Bronchial epithelial cell (primary cell): ENCODE measurements at regions not wholly inside any gene's neighbourhood (a gene's known extent, or its start where the extent isn't known, plus 50 kb on each side); places are given as distances from the start of the nearest gene placed in this dataset.

ENCODE experiments used
- DNase-seq: peaks from one replicate; pipeline ENCODE4 v3.0.0-alpha.2; 2010; ENCODE audit warnings: low read depth
- FAIRE-seq: peaks from 2 replicates; lab custom pipeline; 2011; peaks lifted over from hg19 to GRCh38; lab: Jason Lieb, UNC
- H3K27me3 ChIP-seq: 2 replicates; pipeline ENCODE4 v1.5.1; 2011; ENCODE audit warnings: low read length; ENCODE audit not compliant: control insufficient read depth, insufficient read depth
- H3K36me3 ChIP-seq: 2 replicates; pipeline ENCODE4 v1.5.1; 2011; ENCODE audit warnings: low read length; ENCODE audit not compliant: control insufficient read depth, insufficient read depth
- H3K4me3 ChIP-seq: 2 replicates; pipeline ENCODE4 v1.5.1; 2011; ENCODE audit warnings: mild to moderate bottlenecking, low read depth, low read length, control low read depth
- CTCF ChIP-seq: IDR thresholded peaks from 2 replicates; pipeline ENCODE4 v1.5.1; 2011; ENCODE audit warnings: mild to moderate bottlenecking, moderate library complexity, low read length, control low read depth, inconsistent platforms; ENCODE audit not compliant: insufficient read depth, severe bottlenecking

DNA sequence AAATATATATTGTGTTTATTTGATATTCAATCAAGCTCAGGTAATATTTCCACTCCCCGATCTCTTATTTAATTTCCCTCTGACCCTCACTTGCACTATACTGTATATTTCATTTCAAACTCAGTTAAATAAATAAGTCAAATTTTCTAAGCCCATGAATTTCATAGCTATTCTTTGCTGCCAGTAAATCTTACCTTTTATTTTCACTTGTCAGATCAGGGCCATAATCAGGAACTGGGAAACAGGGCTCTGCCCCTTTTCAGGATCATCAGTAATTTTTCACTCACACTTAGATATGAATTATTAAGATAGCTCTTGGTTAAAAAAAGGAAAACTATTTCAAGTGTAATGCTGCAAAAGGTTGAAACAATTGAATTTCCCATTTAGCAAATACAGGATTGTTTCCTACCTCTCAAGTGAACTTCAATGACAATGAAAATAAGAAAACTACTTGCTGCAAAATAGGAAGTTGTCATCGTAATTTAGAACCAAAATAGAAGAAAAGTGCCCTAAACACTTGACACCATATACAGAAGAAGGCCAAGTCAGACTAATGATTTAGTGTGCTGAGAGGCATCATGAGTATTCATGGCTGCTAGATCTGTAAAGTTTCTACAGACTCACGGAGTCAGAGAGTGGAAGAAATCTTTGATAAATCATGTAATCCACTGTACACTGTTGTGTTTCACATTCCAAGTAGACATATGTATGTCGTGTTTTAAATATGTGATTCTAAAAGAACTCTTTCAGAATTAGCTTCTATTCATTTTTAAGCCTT is 316.8 kb upstream of the CNTN5 start:
- Histone ChIP-seq H3K36me3 (no peaks in the 10 kb centered on the region), H3K27me3 (no peaks in the 10 kb centered on the region), H3K4me3 (no peak overlapping the region)
- TF ChIP-seq CTCF = no peak
- FAIRE-seq (no peak), DNase-seq (no peak)

- FAIRE-seq = no peak
- TF ChIP-seq CTCF = no peak
- no peak for DNase-seq
- Histone ChIP-seq H3K27me3 (no peaks in the 10 kb centered on the region), H3K4me3 (no peak overlapping the region), H3K36me3 (no peaks in the 10 kb centered on the region)
These were observed 310.7 kb upstream of the CNTN5 start for GRCh38 chr11:98710026-98710425.

DNA sequence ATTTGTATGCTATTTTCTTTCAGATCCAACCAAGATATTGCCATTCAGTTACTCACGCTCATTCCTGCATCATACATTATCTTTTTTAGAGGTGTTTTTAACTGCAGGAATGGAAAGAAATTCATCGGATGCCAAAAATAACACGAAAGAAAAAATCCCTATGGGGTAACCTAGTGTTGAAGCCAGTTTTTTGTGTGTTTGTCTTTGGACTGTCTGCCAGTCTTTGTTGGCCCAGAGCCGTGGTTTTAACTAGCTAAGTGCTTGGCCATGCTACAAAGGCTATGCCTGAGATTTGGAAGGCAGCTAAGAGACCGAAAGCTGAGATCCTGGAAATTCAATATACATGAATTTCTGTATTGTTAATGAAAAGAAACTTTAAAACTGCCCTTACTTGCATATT is 309.8 kb upstream of the CNTN5 start:
- DNase-seq (no peak), FAIRE-seq (no peak)
- Histone ChIP-seq H3K4me3 (no peak overlapping the region), H3K27me3 (no peaks in the 10 kb centered on the region), H3K36me3 (no peaks in the 10 kb centered on the region)
- no peak for TF ChIP-seq CTCF

- no peak for DNase-seq
- Histone ChIP-seq H3K4me3 (no peak overlapping the region), H3K36me3 (no peaks in the 10 kb centered on the region), H3K27me3 (no peaks in the 10 kb centered on the region)
- TF ChIP-seq CTCF = no peak
- FAIRE-seq = no peak
These were observed 299.8 kb upstream of the CNTN5 start for GRCh38 chr11:98720951-98721350.

DNA sequence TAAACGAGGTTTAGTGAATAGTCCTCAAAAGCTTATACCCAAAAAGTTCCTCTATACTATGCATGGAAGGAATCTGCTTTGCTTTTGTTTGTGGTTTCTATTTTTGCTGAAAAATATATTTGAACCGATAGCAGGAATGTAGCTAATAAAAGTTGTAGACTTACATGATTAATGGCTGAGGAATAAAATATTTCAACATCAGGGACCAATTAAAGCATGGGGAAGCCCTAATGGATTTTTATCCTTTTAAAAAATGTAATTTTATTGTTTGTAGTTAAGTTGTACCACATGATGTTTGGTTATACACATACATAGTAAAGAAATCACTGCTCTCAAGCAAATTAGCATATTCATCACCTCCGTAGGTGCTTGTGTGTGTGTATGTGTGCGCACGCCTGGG is 295.3 kb upstream of the CNTN5 start:
- FAIRE-seq = no peak
- Histone ChIP-seq H3K4me3 (no peak overlapping the region), H3K36me3 (no peaks in the 10 kb centered on the region), H3K27me3 (no peaks in the 10 kb centered on the region)
- no peak for DNase-seq
- TF ChIP-seq CTCF = no peak

DNA sequence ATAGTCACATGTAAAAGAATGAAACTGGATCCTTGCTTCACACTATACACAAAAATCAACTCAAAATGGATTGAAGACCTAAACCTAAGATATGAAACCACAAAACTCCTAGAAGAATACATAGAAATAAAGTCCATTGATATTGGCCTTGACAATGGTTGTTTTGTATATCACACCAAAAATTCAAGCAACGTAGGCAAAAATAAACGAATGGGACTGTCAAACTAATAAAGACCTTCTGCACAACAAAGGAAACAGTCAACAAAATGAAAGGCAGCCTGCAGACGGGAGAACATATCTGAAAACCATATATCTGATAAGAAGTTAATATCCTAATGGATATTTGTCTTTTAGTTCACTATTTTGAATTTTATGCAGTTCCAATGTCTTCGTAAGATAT is 292.3 kb upstream of the CNTN5 start:
- DNase-seq (no peak), FAIRE-seq (no peak)
- Histone ChIP-seq H3K36me3 (no peaks in the 10 kb centered on the region), H3K4me3 (no peak overlapping the region), H3K27me3 (no peaks in the 10 kb centered on the region)
- TF ChIP-seq CTCF = no peak
